ENCODE measurements at regions not wholly inside any gene's neighbourhood (a gene's known extent, or its start where the extent isn't known, plus 50 kb on each side); places are given as distances from the start of the nearest gene placed in this dataset.

GRCh38 chr5:103646698-103647614, 84.4 kb upstream of the NUDT12 start:
- TF ChIP-seq SIN3A (IDR thresholded peaks at IDR 0.05; ENCODE audit: borderline replicate concordance, insufficient read depth, low read length) (no peak), POLR2AphosphoS5 (IDR thresholded peaks at IDR 0.05; ENCODE audit: low read depth, low read length) (no peak), REST (IDR thresholded peaks at IDR 0.05; ENCODE audit: insufficient read depth in 1 of 2, low read depth in 2 of 2, low read length in 2 of 2) (no peak)

Measured in PFSK-1 (cell line).